ENCODE measurements at regions not wholly inside any gene's neighbourhood (a gene's known extent, or its start where the extent isn't known, plus 50 kb on each side); places are given as distances from the start of the nearest gene placed in this dataset.

DNA sequence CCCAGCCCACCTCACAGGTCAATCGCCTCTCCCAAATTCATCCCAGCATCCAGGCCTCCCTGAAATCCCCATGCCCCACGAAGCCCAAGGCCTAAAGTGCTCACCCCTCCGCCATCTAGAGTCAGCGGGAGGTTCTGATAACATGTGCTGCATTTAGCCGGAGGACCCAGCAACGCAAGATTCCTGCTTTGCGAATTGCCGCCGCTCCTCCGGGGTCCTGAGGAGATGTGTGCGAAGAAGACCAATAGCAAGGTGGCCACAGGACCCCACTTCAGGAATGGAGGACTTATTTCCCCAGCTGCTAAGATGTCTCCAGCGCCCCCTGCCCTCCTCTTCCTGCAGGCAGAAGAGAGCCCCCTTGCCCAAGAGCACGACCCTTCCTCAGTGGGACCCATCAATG is 120.8 kb upstream of the GLI2 start:
- TF ChIP-seq, protein P1, sequence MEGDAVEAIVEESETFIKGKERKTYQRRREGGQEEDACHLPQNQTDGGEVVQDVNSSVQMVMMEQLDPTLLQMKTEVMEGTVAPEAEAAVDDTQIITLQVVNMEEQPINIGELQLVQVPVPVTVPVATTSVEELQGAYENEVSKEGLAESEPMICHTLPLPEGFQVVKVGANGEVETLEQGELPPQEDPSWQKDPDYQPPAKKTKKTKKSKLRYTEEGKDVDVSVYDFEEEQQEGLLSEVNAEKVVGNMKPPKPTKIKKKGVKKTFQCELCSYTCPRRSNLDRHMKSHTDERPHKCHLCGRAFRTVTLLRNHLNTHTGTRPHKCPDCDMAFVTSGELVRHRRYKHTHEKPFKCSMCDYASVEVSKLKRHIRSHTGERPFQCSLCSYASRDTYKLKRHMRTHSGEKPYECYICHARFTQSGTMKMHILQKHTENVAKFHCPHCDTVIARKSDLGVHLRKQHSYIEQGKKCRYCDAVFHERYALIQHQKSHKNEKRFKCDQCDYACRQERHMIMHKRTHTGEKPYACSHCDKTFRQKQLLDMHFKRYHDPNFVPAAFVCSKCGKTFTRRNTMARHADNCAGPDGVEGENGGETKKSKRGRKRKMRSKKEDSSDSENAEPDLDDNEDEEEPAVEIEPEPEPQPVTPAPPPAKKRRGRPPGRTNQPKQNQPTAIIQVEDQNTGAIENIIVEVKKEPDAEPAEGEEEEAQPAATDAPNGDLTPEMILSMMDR (IDR thresholded peaks at IDR 0.05; ENCODE audit: low read depth, low read length): no peak

DNA sequence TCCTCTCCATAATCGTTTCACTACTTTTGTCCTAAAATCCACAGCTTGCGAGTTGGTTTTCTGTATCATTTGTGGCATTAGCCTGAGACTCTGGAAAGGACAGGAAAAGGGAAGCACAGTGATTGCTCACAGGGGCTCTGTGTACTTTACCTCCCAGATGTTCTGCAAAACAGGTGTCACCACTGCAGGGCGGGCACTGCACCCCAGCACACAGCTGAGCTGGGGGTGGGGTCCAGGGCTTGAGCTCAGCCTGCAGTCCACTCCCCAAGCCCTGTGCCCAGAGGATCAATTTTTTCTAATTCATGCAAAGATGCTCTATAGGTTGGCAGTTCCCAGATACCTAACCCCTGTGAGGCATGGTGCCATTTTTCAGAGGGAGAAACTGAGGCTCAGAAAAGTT is 119.4 kb upstream of the GLI2 start:
- TF ChIP-seq, protein P1 (IDR thresholded peaks at IDR 0.05; ENCODE audit: low read depth, low read length): no peak
- DNase-seq (ENCODE audit: extremely low read depth, low read depth): no peak

More for the DNA sequence above, 120.8 kb upstream of the GLI2 start:
- DNase-seq (ENCODE audit: extremely low read depth, low read depth): no peak

DNA sequence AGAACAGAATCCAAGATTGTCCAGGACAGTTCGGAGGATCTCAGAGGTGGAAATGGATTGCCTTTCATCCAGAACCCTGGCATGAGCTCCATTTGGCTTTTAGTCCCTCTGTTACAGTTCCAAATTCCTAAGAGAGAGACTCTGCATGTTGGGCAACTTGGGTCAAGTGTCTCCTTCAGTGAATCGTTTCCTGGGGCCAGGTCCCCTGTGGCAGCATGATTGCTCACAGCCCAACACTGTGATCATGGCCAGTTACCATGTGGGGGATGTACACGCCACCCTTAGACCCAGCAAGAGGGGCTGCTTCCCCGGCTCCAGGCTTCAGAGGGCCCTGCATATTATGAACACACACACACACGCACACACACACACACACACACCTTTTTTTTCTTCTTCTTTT is 118.6 kb upstream of the GLI2 start:
- TF ChIP-seq, protein P1 (IDR thresholded peaks at IDR 0.05; ENCODE audit: low read depth, low read length): no peak
- no peak for DNase-seq (ENCODE audit: extremely low read depth, low read depth)

DNA sequence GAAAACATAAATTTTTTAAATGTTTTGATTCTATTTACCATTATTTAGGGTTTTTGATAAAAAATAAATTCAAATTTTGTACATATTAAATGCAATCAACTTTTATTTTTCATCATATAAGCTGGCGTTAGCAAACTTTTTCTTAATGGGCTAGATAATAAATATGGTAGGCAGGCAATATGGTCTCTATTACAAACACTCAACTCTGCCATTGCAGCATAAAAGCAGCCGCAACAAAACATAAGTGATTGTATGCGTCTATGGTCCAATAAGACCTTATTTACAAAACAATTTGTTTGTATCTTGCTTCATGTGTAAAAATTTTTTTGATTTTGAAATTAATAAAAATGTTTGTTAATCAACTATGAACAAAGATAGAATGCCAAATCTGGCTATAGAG is 116.8 kb upstream of the GLI2 start:
- DNase-seq (ENCODE audit: extremely low read depth, low read depth): no peak
- TF ChIP-seq, protein P1 (IDR thresholded peaks at IDR 0.05; ENCODE audit: low read depth, low read length): no peak

DNA sequence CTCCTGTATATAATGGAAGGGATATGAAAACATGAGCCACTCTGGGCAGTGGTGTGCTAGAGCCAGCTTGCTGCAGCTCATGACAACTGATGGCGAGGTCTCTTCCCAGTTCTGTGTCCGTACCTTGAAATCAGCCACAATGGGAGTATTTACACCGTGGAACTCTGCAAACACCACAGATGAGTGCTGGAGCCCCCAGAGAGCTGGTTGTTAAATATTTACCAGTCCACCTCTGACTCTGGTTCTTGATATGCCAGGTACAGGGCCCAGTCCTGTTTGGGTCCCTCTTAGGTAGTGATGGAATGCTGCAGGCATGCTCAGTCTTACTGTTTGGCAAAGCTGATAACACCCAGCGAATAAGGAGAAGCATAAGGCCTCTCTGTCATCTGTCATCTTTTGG is 116.1 kb upstream of the GLI2 start:
- DNase-seq (ENCODE audit: extremely low read depth, low read depth): no peak
- TF ChIP-seq, protein P1 (IDR thresholded peaks at IDR 0.05; ENCODE audit: low read depth, low read length): no peak

DNA sequence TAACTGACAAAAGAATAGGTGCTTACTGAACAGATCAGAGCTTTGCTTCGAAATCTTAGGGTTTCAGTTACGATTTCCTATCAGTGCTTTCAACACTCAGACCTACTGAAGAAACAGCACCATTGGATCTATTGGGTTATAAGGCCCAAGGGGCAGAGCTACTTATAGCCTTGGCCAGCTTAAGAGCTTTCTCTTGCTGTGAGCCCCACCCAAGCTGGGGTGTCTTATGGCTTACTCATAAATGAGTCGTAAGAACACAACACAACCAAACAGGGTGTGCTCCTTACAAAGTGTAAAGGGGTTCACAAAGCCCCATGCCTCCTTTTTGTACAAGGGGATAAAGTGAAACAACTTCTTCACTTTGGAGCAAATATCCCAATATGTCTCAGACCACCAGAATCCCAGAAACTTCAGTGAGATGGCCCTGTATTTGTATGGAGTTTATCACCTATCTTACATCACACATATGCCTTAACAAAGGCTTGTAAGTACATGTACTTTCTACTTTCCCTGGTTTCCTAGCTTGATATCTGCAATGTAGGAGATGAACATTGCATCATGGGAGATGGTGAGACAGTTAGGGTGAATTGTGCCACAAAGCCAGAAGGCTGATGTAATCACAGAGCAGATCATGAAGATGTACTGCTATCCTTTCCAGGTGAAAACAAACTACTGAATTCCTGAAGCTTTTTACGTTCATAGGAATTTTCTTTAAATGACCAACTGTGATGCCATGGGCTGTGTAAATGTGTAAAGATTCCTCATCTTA is 115.5 kb upstream of the GLI2 start:
- TF ChIP-seq, protein P1 (IDR thresholded peaks at IDR 0.05; ENCODE audit: low read depth, low read length): no peak
- DNase-seq (ENCODE audit: extremely low read depth, low read depth): peak; percentile 16

DNA sequence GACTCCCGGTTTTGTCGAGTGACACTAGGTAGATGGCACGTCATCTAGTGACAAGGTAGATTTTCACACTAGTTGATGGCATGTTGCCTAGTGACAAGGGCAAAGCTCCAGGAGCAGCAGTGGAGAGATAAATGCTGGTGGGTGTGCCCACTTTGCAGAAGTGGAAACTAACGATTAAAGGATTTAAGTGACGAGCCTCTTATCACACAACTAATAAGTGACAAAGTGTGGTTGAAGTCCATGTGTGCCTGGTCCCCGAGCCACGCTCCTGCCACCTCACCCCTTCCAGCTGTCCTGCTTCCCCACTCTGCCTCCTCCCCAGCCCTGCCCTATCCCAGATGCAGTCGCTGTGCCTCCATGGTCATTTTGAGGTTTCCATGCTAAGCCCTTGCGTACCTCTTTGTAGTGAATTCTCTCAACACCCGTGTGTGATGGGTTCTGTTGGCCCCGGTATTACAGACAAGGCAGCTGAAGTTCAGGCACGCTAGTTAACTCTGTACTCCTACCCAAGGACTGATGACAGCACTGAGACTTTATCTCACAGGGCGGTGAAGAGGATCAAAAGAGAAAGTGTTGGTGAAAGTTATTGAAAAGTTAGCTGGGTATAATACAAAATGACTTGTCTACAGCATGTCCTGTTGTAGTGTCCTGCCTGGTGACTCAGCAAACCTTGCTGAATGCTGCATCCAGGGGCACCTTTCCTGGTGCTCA is 113.4 kb upstream of the GLI2 start:
- TF ChIP-seq, protein P1 (IDR thresholded peaks at IDR 0.05; ENCODE audit: low read depth, low read length): no peak
- DNase-seq (ENCODE audit: extremely low read depth, low read depth): no peak

Data from AG09319 (cell line).